ENCODE measurements at regions not wholly inside any gene's neighbourhood (a gene's known extent, or its start where the extent isn't known, plus 50 kb on each side); places are given as distances from the start of the nearest gene placed in this dataset.
"Not testable (repeated sequence)": the region's sequence is repeated elsewhere in the genome, so short reads cannot be mapped to it uniquely, and the experiment has no call there.

DNA sequence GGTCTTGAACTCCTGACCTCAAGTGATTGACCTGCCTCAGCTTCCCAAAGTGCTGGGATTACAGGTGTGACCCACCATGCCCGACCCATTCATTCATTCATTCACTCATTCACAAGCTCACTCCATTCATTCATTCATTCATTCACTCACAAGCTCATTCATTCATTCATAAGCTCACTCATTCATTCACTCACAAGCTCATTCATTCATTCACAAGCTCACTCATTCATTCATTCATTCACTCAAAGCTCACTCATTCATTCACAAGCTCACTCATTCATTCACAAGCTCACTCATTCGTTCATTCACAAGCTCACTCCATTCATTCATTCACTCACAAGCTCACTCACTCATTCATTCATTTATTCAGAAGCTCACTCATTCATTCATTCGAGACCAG is 198.6 kb downstream of the SHOX start:
- no peak for DNase-seq

DNA sequence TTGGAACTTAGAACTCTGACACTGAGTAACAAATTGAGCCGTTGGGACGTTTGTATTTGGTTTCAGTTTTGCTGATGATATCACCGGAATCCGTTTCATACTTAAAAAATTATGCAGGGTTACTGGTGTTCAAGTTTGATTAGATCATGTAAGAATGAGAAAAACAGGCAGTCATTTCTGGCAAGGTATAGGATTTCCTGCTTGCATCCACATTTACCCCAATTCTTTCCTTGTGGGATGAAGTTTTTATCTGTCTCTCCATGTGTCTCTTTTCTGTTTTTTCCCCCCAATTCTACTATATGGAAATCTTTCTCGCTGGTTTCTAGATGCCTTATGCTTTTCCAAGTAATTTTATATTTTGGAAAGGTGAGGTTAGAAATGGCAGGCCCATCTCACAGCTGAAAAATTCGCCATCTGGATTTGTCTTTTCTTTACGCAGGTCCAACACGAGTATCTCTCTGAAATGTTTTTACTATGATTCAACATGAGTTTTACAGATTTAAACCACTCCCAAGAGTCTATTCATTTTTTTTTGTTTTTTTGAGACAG is 197.9 kb downstream of the SHOX start:
- no peak for DNase-seq

DNA sequence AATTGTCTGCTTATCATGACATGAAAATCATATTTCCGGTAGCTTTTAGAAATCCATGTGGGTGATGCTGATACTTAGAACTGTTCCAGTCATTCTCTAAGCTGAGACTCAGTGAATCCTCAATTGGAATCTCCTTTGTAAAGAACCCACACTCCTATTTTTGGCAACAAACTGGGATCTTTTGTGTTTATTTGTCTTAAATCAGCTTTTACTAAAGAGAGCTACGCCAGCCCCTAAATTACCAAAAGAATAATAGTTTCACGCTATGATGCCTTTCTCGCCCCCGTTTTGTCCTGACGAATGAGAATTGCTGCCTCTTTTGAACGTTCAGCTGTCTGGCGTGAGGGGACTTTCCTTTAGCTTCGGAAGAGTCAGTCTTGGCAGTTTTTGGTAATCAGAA is 195.9 kb downstream of the SHOX start:
- DNase-seq: no peak

DNA sequence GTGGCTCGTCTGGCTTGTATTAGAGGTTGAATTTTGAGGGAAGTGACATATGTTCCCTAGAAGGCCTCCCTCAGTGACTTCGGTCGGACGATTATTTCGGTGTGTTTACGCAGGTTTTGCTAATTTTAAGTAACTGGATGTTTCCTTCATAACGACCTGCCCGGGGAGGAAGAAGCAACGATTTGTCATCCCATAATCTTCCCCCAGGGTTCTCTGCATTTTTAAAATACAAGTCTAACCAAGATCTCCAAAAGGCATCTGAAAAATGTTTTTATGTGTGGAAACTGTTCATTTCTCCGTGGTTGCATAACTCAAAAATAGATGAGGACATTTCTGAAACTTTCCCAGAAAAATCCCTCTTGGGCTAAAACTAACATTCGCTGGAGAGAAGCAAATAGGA is 195.4 kb downstream of the SHOX start:
- no peak for DNase-seq

DNA sequence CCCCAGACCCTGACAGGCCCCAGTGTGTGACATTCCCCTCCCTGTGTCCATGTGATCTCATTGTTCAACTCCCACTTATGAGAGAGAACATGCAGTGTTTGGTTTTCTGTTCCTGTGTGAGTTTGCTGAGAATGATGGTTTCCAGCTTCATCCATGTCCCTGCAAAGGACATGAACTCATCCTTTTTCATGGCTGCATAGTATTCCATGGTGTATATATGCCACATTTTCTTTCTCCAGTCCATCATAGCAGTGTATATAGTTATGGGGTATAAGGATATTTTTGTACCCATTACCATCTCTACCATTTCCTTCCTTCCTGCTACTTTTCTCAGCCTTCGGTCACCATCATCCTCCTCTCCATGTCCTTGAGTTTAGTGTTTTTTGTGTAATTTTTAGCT is 192.5 kb downstream of the SHOX start:
- not testable (repeated sequence) for DNase-seq

DNA sequence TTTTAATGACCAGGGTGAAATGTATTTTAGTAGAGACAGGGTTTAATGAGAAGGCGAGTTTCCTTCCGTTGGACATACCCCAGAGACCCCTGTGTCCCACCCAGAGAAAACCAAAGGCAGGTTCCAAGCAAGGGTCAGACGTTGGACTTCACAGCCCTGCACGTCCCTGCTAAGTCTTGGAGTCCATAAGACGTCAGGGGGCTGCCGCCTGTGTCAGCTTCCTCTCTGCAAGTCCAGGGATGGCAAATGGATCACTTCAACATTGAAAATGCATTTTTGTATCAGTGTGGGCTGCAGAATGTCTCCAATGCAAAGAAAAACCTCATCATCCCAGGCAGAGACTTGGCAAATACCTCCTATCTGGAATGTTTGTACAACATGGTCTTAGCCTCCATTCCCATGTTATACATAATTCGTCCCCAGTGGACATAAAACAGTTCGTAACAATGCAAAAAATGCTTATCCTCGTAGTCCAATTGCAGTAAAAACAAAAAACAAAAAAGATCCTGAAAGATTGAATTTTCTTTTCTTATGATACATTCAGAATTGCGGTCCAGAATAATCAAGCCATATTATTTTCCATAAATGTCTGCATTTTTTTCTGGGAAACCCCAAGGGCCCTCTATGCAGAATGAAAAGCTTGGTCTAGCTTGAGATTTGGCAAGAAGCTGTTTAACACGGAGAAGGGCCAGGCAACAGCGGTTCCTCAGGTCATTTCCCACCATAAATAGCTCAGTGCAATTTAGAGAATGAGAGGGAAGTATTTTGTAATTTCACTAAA is 190.9 kb downstream of the SHOX start:
- DNase-seq: no peak

DNA sequence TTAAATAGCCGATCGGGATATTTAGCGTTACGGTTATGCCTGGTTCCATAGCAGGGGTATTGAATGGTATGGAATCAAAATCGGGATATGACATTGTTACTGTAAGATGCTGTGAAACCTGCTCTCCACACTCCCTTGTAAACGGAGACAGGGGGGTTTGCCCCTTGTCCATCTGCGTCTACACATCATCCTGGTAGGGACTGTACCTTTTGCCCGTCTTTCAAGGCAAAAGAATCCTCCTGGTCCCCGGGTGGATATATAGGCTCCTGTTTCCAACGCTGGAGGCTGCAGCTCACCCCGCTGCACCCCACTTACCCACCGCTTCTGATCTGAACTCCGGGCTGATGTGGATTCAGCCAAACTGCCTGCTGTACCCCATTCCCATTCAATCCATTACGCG is 189.1 kb downstream of the SHOX start:
- DNase-seq: no peak

DNA sequence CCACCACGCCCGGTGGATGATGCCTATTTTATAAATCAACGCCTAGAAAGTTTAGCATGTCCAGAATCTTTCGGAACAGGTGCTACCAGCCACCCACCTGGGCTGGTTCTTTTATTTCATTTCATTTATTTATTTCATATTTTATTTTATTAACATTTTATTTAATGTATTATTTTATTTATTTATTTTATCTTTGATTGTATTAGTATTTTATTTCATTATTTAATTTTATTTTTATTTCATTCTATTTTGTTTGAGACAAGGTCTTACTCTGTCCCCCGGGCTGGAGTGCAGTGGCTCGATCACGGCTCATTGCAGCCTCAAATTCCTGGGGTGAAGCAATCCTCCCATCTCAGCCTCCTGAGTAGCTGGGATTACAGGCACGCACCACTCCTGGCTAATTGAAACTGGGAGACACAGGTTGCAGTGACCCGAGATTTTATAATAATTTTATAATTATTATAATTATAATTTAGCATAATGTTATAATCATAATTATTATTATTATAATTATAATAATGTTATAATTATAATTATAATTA is 187.2 kb downstream of the SHOX start:
- DNase-seq: no peak

DNA sequence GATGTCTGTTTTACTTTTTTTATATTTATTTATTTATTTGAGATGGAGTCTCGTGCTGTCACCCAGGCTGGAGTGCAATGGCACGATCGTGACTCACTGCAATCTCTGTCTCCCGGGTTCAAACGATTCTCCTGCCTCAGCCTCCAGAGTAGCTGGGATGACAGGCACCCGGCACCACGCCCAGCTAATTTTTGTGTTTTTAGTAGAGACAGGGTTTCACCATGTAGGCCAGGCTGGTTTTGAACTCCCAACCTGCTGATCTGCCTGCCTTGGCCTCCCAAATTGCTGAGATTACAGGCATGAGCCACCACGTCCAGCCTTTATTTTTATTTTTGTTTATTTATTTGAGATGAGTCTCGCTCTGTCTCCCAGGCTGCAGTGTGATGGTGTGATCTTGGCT is 186.6 kb downstream of the SHOX start:
- DNase-seq: not testable (repeated sequence)

DNA sequence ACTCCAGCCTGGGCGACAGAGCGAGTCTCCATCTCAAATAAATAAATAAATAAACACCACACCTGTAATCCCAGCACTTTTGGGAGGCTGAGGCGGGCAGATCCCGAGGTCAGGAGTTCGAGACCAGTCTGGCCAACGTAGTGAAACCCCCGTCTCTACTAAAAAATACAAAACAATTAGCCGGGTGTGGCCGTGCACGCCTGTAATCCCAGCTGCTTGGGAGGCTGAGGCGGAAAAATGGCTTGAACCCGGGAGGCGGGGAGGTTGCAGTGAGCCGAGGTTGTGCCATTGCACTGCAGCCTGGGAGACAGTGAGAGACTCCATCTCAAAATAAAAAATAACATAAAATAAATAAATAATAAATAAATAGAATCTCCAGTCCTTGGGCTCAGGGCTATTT is 185.8 kb downstream of the SHOX start:
- no peak for DNase-seq

DNA sequence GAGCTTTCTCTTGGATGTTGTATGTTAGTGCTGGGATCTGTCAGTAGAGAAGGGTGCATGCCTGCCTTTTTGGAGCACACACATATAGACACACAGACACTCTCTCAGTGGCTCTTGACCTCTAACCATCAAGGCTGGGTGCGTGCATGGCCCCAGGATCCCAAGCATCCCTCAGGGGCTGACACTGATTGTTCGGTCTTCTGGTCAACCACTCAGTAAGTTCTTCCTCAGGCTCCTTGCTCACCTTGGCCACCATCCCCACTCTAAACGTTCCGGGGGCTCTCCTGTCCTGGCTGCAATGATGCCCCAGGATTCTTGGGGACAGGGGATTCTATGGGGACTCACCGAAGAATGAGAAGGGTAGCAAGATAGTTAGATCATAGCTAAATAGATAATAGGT is 179.6 kb downstream of the SHOX start:
- DNase-seq: no peak

DNA sequence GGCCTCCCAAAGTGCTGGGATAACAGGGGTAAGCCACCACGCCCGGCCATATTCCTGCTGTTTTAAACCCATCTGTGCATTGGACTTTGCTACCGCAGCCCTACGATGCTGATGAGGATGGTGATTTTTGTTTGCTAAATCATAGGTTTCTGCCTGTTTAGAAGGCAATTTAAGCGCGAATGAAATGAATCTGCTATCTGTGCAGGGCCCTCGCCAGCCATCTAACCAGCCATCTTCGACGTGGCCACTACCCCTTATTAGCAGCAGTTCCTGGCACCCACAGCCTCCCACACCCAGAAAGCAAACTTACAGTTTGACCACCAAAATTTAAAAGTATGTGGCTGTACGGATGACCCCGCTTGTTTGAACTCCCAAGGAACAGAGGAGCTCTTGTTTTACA is 178.5 kb downstream of the SHOX start:
- DNase-seq: no peak

DNA sequence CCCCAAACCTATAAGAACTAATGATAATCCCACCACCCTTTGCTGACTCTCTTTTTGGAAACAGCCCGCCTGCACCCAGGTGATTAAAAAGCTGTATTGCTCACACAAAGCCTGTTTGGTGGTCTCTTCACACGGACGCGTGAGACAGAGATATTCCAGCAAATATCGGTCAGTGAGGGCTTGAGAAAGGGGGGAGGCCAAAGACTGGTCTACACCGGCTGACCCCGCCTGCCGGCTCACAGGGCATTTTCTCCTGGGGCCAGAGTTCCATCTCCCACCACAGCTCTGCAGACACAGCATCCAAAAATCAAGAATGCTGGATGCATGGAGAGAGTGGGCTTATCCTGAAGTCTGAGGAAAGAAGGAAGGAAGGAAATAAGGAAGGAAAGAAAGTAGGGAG is 176.0 kb downstream of the SHOX start:
- DNase-seq: no peak

DNA sequence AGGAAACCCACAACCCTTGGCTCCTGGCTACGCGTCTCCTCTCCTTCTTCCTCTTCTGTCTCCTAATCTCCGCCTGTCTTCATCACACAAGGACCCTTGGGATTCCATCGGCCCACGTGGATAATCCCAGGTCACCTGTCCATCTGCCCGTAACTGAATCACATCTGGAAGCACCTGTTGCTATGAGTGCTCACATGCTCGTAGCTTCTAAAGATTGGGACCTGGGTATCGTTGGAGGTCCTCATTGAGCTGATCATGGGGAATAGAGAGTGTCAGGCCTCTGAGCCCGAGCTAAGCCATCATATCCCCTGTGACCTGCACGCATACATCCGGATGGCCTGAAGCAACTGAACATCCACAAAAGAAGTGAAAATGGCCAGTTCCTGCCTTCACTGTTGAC is 175.4 kb downstream of the SHOX start:
- no peak for DNase-seq

DNA sequence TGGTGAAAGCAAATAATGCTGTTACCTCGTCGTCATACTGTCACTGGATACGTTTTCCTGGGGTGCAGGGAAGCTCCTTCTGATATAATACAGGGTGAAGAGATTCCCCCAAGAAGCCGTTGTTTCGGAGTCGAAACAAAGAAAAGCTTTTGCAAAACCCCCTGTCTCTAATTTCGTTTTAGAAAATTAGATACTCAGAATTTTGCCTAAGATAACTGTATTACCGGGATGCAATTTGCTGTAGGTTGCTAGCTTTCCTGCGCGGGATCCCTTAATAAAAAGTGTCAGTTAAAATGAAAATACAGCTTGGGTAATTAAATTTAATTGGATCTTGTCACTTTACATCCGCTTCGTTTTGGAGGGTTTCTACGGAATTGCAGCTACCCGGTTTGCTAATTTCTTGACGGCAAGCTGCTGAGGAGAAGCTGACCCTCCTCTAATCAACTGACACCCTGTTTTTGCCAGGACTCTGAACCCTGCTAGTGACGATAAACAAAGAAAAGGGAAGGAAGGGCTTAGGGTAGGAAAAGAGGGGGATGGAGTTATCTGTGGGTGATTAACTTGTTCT is 174.6 kb downstream of the SHOX start:
- no peak for DNase-seq

DNA sequence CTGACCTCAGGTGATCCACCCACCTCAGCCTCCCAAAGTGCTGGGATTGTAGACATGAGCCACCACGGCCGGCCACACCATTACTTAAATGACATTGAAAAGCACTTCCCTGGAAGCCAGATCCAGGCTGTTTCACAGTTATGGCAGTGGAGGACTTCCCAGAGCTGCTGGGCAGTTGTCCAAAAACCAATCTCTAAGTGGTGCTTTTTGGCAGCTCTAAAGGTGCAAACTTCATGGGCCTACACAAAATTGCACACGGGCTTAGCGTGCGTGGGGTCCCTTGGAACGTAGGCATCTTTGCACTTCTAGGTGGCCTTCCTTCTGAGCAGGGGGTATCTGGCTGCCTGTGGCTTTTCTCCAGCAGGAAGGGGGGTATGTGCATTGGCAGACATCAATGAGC is 172.3 kb downstream of the SHOX start:
- DNase-seq: no peak

DNA sequence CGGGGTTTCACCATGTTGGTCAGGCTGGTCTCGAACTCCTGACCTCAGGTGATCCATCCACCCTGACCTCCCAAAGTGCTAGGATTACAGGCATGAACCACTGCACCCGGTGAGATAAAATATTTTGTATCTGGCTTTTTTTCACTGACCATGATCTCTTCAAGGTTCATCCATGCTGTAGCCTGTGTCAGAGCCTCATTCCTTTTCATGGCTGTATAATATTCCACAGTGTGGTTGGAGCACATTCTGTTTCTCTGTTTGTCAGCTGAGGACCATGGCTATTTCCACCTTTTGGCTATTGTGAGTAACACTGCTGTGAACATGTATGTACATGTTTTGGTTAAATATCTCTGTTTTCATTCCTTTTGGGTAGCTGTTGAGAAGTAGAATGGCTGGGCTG is 169.2 kb downstream of the SHOX start:
- no peak for DNase-seq

DNA sequence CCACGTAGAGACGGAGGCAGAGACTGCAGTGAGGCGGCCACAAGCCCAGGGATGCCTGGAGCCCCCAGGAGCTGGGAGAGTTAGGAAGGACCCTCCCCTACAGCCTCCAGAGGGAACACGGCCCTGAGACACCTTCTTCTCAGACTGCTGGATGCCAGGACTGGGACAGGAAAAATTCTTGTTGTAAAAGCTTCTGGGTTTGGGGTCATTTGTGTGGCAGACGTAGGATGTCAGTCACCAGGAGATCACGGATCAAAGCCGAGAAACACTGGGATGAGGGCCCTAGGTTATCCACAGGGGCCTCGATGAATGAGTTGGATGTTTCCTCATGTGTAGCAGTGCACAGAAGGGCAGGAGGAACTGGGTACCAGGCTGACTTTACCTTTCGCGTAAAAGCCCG is 163.7 kb downstream of the SHOX start:
- DNase-seq: no peak

DNA sequence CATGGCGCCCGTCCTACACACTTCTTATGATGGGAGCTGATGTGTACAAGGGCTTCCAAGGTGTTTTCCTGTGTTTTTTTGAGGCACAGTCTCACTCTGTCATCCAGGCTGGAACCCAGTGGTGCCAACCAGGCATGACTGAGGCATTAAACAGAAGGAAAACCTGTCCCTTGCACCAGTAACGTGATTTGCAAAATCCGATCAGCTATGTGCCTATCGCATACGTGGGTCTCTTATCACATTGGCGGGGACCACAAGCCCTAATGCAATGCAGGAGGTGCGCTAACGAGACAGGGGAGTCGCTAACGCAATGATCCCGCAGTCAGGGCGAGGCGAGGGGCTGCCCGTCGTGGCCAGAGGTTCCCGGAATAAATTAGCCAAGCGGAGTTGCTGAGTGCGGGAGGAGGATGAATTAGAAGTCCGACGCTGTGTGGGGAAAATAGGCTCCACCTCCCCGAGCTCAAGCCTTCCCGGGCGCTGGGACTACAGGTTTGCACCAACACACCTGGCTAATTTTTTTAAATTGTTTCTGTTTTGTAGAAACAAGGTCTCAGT is 162.7 kb downstream of the SHOX start:
- no peak for DNase-seq

DNA sequence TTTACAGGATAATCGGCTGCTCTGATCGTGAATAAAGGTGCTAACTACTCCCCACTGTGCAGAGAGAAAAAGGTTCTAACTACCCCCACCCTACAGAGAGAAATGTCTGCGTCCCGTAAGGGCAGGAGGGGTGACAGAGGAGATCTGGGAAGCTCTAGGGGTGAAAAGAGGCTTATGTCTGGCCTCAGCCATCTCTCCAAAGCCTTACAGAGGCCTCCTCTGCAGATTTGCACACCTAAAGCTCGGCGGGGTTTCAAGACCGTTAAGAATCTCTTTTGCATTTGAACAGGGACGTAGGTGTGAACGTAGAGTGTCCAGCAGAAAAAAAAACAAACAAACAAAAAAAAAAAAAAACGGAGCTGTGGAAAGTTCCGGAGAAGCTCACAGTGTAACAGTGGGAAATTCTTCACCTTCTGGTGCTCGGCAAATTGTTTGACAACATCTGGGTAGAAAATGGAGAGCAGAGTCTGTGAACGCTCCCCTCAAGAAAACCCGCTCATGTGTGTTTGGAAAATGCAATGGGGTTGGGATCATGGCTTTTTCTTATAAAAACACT is 161.0 kb downstream of the SHOX start:
- no peak for DNase-seq

DNA sequence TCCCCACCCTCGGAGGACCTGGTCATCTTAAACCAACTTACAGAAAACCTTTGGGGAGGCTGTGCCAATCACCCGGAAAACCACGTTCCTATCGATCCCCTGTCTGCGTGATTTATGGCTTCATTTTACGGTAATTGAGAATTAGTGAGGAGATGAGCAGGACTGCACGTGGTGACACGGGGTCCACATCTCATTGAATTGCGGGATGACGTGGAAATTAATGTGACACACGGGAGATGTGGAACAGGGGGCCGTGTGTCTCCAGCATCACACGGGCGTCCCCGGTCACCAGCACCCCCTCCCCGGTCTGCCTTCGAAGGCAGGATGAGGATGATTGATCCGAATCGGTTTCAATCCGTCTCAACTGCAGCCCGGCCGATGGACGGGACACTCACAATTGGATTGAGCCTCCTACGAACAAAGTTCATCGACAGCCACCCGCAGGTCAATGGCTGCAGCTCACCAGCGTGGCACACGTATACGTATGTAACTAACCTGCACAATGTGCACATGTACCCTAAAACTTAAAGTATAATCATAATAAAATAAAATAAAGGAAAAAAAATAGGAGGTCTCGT is 160.3 kb downstream of the SHOX start:
- no peak for DNase-seq

DNA sequence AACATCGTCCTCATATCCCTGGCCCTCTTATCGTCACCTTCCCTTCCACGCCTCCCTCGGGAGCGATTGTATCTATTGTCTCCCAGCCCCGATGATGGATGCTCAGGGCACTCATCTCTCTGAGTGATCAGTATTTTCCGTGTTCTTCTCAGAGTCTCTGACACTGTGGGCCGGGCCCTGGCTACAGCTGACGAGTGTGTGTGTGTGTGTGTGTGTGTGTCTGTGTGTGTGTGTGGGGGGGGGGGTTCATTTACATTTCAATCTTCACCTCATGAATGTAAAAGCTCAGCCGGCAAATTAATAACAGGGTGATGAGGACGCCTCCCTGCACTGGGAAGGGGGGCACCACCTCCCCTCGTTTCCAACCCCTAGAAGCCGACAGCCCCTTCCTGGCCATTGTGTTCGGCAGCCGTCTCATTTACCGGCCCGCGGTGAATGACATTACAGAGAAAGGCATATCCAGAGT is 159.5 kb downstream of the SHOX start:
- no peak for DNase-seq

DNA sequence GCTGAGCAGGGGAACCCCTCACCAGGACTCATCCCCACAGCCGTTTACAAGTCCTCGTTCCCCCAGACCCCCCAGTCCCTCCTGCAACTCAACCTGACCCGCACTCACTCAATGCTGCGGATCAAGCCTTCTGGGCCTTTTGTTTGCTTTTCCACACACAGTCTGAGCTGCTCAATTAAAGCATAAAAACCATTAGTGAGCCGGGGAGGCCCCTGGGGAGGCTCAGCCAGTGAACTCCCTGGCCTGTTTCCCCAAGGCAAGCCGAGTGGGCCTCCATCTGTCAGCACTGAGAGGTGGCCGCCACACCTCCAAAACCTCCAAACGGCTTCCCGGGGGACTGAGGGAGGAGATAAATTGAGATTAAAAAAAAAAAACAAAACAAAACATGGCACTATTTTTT is 158.5 kb downstream of the SHOX start:
- peak; percentile 56 for DNase-seq
